Right hindlimb (tissue), 1 donor: ENCODE measurements at regions not wholly inside any gene's neighbourhood (a gene's known extent, or its start where the extent isn't known, plus 50 kb on each side); places are given as distances from the start of the nearest gene placed in this dataset.
"Not testable (repeated sequence)": the region's sequence is repeated elsewhere in the genome, so short reads cannot be mapped to it uniquely, and the experiment has no call there.

ENCODE experiments used
- DNase-seq: peaks from one replicate; pipeline ENCODE4 v3.0.0-alpha.2; 2018

DNA sequence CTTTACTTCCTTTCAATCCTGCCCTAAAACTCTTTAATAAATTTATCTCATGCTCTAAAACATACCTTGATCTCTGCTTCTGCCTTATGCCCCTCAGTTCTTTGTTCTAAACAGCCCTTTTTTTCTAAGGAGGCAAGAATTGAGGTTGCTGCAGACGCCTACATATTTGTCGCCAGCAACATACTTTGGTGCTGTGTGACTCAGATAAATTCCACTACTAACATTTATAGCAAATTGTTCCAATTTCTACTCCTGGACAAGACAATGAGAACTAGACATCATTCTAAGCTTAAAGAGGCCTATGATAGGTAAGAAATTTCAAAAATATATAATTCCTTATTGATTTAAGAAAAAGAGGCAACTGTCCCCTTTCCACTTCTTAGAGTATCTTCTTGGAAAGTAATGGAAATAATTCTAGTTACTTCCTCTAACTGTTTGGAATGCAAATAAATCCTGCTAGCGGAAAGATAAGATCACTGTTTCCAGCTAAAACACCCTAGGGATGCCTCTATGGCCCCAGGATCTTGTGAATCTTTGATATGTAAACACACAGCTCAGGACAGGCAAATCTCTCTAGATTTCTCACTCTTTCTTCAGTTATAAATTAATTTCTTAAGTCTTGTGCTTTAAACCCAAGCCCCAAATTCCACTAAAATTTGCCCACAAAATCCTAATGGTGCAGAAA lies 869.1 kb downstream of the KCNT2 start:
- DNase-seq: no peak

DNA sequence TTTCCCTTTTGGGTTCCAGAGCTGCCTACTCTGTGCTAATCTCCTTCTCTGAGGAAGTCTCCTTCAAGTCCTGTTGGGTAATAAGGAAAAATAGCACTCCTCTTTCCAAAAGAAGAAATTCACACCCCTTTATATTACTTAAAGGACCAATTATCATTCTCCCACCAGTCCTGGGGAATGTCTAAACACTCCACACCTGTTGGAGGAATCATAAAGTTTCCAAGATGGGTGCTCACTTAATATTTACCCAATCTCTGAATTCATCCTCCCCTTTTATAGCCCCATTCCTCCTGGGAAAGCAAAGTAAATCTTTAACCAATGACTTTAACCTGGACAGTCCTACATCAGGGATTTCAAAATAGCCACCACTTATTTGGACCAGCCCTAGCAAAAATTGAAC lies 873.1 kb downstream of the KCNT2 start:
- no peak for DNase-seq

DNA sequence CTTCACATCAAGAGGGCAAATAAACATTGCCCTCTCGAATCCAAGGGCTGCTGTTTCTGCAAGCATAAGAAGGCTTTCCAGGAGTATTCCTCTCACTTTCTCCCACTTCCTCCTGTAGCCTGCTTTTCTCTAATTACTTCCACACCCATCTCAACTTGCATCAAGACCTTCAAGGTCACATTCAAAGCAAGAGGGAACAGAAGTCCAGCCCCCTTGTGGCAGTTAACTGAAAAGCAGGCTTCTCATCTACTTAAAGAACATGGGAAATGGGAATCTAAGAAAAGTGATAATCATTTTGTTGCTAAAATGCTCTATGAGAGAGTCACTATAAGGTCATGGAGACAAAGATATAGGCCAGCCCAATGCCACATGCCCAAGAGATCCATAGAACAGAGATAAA lies 874.4 kb downstream of the KCNT2 start:
- DNase-seq: no peak

DNA sequence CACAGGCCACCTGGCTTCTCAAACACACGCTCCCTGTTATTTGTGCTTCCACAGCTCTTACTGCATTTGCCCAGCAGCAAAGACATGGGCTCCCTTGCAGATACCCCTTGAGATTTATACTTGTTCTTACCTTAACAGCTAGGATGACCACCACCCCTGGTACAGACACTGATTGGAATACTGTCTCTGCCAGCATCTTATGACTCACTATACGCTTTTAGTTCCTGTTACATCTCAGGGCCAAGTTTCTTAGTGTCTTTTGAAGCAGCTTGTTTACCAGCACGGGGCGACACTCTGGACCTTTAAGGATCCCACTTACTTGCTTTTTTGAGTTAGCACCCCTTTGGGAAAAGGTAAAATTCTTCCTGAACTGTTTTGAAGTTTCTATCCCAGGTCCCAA lies 874.8 kb downstream of the KCNT2 start:
- DNase-seq: no peak

DNA sequence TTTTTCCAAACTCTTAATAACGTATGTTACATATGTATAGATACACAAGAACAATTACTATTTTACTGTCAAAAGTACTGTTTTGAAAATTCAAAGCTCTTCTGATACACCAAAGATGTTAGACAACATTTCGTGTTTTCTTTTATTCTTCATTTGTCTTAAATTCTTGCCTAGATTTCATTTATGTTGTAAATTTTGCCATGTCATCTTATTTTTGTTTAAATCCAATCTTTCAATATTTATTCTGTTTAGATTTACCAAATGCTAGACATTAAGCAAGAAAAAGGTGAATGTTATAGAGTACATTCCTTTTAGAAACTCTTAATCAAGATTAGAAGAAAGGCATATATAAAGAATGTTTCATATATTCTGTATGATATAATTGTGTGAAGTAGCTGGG lies 876.9 kb downstream of the KCNT2 start:
- no peak for DNase-seq

- no peak for DNase-seq
Observed at GRCh38 chr1:195723796-195724194, 884.4 kb downstream of the KCNT2 start.

DNA sequence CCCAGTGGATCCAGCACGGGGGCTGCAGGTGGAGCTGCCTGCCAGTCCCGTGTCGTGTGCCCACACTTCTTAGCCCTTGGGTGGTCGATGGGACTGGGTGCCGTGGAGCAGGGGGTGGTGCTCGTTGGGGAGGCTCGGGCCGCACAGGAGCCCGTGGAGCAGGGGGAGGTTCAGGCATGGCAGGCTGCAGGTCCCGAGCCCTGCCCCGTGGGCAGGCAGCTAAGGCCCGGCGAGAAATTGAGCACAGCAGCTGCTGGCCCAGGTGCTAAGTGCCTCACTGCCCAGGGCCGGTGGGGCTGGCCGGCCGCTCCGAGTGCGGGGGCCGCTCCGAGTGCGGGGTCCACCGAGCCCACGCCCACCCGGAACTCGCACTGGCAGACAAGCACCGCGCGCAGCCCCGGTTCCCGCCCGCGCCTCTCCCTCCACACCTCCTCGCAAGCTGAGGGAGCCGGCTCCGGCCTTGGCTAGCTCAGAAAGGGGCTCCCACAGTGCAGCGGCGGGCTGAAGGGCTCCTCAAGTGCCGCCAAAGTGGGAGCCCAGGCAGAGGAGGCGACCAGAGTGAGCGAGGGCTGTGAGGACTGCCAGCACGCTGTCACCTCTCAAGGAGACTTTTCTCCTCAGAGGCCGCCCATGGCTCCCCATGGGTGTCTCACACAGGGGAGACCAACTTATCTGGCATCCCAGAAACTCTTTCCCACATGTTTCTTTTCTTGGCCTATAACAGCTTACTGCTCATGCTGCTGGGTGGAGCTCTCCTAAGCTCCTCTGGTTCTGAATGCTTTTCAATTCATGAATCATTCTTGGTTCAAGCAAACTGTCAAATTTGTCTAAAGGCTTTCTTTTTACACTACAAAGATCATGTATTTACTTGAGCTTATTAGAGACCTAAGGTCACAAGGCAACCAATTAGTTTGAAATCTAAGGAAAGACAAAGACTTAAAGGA lies 885.1 kb downstream of the KCNT2 start:
- not testable (repeated sequence) for DNase-seq

- not testable (repeated sequence) for DNase-seq
Observed at GRCh38 chr1:195722146-195722545, 886.1 kb downstream of the KCNT2 start.

- DNase-seq: no peak
Observed at GRCh38 chr1:195721210-195721971, 886.8 kb downstream of the KCNT2 start.

- DNase-seq: no peak
Observed at GRCh38 chr1:195717651-195718050, 890.6 kb downstream of the KCNT2 start.

DNA sequence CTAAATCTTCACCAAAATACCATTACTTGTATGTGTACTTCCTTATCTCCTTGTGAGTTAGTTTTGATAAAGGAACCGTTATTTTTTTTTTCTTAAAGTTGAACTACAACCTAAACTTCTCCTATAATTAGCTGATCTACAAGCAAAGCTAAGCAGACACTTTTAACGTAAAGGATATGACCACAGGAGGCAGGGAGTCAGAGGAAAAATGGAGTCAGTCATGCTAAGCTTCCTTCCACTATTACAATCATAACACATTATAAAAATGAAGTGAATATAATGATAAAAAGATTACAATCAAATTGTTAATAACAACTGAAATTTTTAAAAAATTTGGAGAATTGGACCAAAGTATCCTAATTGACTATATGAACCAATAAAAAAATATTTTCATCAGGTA lies 892.6 kb downstream of the KCNT2 start:
- no peak for DNase-seq

DNA sequence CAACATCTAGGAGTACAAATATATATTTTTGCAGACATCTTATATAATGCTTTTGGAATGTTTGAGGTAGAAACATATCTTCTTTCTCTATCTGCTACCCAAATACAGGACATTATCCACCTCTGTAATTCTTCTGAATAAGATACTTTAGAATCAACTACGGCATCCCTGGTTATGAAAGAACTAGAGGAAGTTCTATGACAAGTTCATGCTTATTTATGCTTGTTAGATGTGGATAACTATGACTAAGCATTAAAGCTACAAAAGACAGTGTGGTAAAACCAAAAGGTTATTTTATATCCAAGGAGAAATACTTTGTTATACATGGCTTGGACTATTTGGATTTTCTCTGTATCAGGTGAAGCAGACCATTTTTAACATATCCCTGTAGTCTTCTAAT lies 894.0 kb downstream of the KCNT2 start:
- no peak for DNase-seq

- DNase-seq: no peak
Observed at GRCh38 chr1:195709821-195710220, 898.4 kb downstream of the KCNT2 start.

DNA sequence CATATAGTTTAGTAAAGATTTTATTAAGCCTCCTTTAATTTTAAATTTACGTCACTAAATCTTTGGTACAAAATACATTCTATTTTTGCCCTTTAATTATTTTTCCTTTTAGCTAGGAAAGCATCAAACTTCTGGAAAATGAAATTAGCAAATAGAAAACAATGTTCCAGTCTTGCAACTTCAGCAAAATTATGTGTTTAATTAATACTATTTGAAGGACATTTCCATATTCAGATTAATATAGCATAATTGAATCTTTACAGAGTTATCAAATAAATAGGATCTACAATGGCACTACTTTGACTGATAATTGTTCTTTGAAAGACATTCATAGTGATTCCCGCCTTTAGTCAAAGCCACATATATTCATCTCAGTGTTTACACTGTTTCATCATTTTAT lies 904.2 kb downstream of the KCNT2 start:
- no peak for DNase-seq

DNA sequence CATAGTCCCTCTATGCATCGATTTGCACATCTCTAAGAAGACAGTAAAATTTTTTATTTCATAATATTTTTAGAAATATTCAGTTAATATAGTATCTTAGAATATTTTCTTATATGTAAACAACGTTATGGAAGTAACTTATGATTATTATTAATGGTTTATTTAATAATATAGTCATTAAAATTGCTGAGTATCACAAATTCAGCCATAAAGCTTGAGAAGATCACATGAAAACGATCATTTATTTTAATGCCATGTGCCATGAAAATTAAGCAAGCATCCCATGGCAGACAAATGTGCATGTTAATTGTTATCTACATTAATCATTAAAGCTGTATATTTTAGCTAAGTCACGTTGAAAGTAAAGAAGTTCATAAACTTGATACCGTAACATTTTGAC lies 907.1 kb downstream of the KCNT2 start:
- DNase-seq: no peak

GRCh38 chr1:195697130-195697529 lies 911.1 kb downstream of the KCNT2 start:
- DNase-seq: no peak

- DNase-seq: no peak
Observed at GRCh38 chr1:195686764-195687163, 921.5 kb downstream of the KCNT2 start.

GRCh38 chr1:195664628-195665027 lies 943.6 kb downstream of the KCNT2 start:
- DNase-seq: no peak

DNA sequence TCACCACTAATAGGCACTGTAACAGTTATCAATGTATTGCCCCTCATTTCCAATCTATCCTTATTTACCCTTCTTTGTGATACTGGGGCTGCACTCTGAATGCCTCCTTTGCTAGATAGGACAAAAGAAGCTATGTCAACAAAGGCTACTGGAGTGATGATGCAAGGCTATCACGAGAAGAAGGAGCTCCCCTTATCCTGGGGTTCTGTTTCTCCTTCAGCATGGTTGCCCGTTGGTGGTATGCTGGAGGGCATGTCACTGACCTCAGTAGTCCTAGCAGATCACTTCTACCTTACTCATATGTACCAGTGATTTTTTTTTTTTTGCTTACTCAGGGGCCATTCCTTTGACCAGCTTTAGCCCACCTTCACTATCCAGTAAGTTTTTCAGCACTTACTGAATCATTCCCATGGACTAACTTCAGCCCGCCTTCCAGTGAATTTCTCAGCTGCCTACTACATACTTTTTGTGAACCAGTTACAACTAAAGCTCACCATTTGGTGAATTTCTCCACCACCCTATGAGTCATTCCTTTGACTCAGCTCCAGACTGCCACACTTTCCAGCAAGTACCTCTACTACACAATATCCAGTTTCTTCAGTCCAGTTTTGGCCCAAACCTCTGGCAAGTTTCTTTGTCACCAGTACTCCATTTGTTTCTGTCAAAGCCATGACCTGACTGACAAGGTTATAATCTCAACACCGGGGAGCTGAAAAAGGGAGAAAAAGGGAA lies 944.5 kb downstream of the KCNT2 start:
- DNase-seq: no peak

GRCh38 chr1:195656780-195657179 lies 951.5 kb downstream of the KCNT2 start:
- no peak for DNase-seq

DNA sequence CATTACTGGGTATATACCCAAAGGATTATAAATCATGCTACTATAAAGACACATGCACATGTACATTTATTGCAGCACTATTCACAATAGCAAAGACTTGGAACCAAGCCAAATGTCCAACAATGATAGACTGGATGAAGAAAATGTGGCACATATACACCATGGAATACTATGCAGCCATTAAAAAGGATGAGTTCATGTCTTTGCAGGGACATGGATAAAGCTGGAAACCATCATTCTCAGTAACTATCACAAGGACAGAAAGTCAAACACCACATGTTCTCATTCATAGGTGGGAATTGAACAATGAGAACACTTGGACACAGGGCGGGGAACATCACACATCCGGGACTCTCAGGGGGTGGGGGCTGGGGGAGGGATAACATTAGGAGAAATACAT lies 959.4 kb downstream of the KCNT2 start:
- DNase-seq: not testable (repeated sequence)

DNA sequence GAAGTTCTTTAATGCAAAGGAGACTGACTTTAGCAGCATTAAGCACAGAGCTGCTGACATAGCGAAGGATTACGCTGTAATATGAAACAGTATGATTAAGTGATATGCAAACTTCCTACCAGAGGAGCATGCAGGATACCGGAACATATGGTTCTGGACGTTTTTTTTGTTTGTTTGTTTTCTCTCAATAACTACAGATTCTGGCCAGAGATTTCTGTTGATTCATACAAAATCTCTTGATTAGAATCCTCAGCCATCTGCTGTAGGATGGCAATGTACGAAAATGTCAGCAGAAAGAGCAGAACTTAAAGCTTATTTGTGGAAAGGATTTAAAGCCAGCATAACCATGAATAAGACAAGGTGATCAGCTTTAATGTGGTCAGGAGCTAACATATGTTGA lies 970.7 kb downstream of the KCNT2 start:
- no peak for DNase-seq

DNA sequence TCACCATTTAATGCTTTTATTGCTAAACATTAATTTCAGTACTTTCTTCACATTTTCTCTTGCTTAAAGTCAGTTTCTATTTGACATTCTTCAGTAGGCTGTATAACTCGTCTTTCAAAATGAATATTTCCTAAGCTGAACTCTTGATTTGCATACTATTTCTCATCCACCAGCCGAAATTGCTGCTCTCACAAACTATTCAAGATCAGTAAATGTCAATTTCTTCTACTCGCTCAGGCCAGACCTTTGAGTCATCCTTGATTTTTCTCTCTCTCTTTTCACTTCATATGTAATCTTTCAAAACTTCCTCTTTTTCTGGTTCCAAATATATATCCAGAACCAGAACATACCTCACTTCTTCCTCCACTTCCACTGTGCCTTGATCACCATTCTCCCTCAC lies 990.0 kb downstream of the KCNT2 start:
- DNase-seq: no peak
